ENCODE measurements at regions not wholly inside any gene's neighbourhood (a gene's known extent, or its start where the extent isn't known, plus 50 kb on each side); places are given as distances from the start of the nearest gene placed in this dataset.

DNA sequence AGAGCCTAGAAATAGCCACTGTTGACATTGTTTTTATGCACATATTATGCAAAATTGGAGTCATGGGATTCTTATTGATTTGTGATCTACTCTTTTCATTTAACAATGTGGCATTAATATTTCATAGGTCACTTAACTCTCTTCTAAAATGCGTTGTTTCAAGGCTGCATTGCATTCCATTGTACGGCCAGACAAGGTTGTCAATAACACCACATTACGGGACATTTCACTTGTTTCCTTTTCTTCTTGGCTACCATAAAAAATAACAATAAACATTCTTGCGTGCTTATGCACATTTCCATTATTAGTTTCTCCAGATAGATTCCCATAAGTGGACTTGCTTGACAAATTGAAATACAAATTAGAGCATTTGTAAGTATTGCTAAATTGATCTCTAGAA, 120.8 kb upstream of the TMCC3 start:
- TF ChIP-seq CTCF (IDR thresholded peaks at IDR 0.05) (no peak), POLR2A (IDR thresholded peaks at IDR 0.05) (no peak)

Measured in testis (tissue), 2 donors.